NT2/D1 (cell line): ENCODE measurements at regions not wholly inside any gene's neighbourhood (a gene's known extent, or its start where the extent isn't known, plus 50 kb on each side); places are given as distances from the start of the nearest gene placed in this dataset.

Experiments used
- SUZ12 ChIP-seq: IDR thresholded peaks from 2 replicates; pipeline ENCODE4 v1.6.1; 2011; ENCODE audit not compliant: insufficient read length, insufficient read depth; ENCODE audit errors: extremely low read depth
- YY1 ChIP-seq: IDR thresholded peaks from 2 replicates; pipeline ENCODE4 v1.6.1; 2011; ENCODE audit not compliant: insufficient read length, insufficient read depth

DNA sequence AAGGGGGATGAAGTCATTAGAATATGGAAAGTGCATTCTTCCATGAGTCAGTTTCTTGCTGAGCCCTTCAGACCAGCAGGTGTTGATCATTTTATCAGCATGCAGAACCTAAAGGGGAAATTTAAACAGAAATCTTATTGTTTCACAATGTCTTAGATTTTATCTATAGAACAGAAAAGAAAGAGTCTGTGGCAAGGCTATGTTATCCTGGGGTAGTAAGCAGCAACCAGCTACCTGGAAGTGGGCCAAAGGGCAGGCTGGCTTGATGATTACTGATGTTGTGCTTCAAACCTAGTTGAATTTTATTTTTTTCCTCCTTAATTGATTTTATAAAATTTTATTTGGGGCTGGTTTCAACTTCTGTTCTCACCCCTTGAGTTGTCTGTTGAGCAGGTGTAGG lies 101.5 kb downstream of the LRRC70 start:
- TF ChIP-seq YY1, result no peak
- no peak for TF ChIP-seq SUZ12
